Activated T-cell treated with anti-CD3 and anti-CD28 coated beads, Interleukin-2, amount 50 U/mL, for 4 hours (primary cell): ENCODE measurements at regions not wholly inside any gene's neighbourhood (a gene's known extent, or its start where the extent isn't known, plus 50 kb on each side); places are given as distances from the start of the nearest gene placed in this dataset.

Experiments
- ATAC-seq, 2 donors: fragments of 200-7000 bp; cut with Tn5 transposase; one replicate each; pipeline ENCODE4 v1.10.0; 2021
- DNase-seq: peaks from one replicate; pipeline ENCODE4 v3.0.0-alpha.2; 2020
- H3K27me3 Mint-ChIP-seq: one replicate; pipeline ENCODE4 v1.8.0; 2021; ENCODE audit warnings: low read depth, mixed read lengths
- H3K36me3 Mint-ChIP-seq: one replicate; pipeline ENCODE4 v1.8.0; 2022; ENCODE audit warnings: mixed read lengths; ENCODE audit not compliant: insufficient read depth
- H3K4me1 Mint-ChIP-seq: one replicate; pipeline ENCODE4 v1.8.0; 2021; ENCODE audit warnings: low read depth, mixed read lengths
- H3K4me3 Mint-ChIP-seq: one replicate; pipeline ENCODE4 v1.8.0; 2021; ENCODE audit warnings: mild to moderate bottlenecking, moderate library complexity, mixed read lengths
- H3K9me3 Mint-ChIP-seq: one replicate; pipeline ENCODE4 v1.8.0; 2021; ENCODE audit warnings: mixed read lengths

- no peaks in the 10 kb centered on the region for H3K36me3 Mint-ChIP-seq
- no peaks in the 10 kb centered on the region for H3K27me3 Mint-ChIP-seq
- DNase-seq (no peak), ATAC-seq (no peak)
- H3K4me3 Mint-ChIP-seq, result no peak overlapping the region
- no peaks in the 10 kb centered on the region for H3K4me1 Mint-ChIP-seq
- peaks cover 8% of the 10 kb centered on the region for H3K9me3 Mint-ChIP-seq
Observed at GRCh38 chr6:23395381-23395780, 730.6 kb upstream of the NRSN1 start.

- Mint-ChIP-seq H3K9me3 (peaks cover 4% of the 10 kb centered on the region), H3K36me3 (no peaks in the 10 kb centered on the region), H3K4me3 (no peak overlapping the region), H3K27me3 (no peaks in the 10 kb centered on the region), H3K4me1 (no peaks in the 10 kb centered on the region)
- DNase-seq (no peak), ATAC-seq (no peak)
Observed at GRCh38 chr6:23396949-23397348, 729.1 kb upstream of the NRSN1 start.

GRCh38 chr6:23403460-23403859 lies 722.6 kb upstream of the NRSN1 start:
- no peaks in the 10 kb centered on the region for H3K36me3 Mint-ChIP-seq
- no peaks in the 10 kb centered on the region for H3K27me3 Mint-ChIP-seq
- ATAC-seq (no peak), DNase-seq (no peak)
- H3K4me3 Mint-ChIP-seq, result no peak overlapping the region
- no peaks in the 10 kb centered on the region for H3K4me1 Mint-ChIP-seq
- peaks cover 2% of the 10 kb centered on the region for H3K9me3 Mint-ChIP-seq

- no peaks in the 10 kb centered on the region for H3K27me3 Mint-ChIP-seq
- no peak overlapping the region for H3K4me3 Mint-ChIP-seq
- no peaks in the 10 kb centered on the region for H3K36me3 Mint-ChIP-seq
- DNase-seq (no peak), ATAC-seq (no peak)
- H3K4me1 Mint-ChIP-seq, result no peaks in the 10 kb centered on the region
- peaks cover 4% of the 10 kb centered on the region for H3K9me3 Mint-ChIP-seq
Observed at GRCh38 chr6:23409531-23409930, 716.5 kb upstream of the NRSN1 start.

GRCh38 chr6:23410439-23410838 lies 715.6 kb upstream of the NRSN1 start:
- no peak overlapping the region for H3K4me3 Mint-ChIP-seq
- H3K36me3 Mint-ChIP-seq, result no peaks in the 10 kb centered on the region
- H3K27me3 Mint-ChIP-seq, result no peaks in the 10 kb centered on the region
- DNase-seq, result no peak
- no peak for ATAC-seq
- H3K9me3 Mint-ChIP-seq, result peaks cover 3% of the 10 kb centered on the region
- H3K4me1 Mint-ChIP-seq, result no peaks in the 10 kb centered on the region

- H3K27me3 Mint-ChIP-seq, result no peaks in the 10 kb centered on the region
- DNase-seq, result no peak
- ATAC-seq, result no peak
- H3K9me3 Mint-ChIP-seq, result peaks cover 3% of the 10 kb centered on the region
- no peaks in the 10 kb centered on the region for H3K4me1 Mint-ChIP-seq
- no peak overlapping the region for H3K4me3 Mint-ChIP-seq
- H3K36me3 Mint-ChIP-seq, result no peaks in the 10 kb centered on the region
Observed at GRCh38 chr6:23412770-23413169, 713.2 kb upstream of the NRSN1 start.

- DNase-seq (no peak), ATAC-seq (no peak)
- no peaks in the 10 kb centered on the region for H3K36me3 Mint-ChIP-seq
- H3K27me3 Mint-ChIP-seq, result no peaks in the 10 kb centered on the region
- H3K4me3 Mint-ChIP-seq, result no peak overlapping the region
- H3K4me1 Mint-ChIP-seq, result no peaks in the 10 kb centered on the region
- H3K9me3 Mint-ChIP-seq, result peaks cover 3% of the 10 kb centered on the region
Observed at GRCh38 chr6:23413327-23414050, 712.5 kb upstream of the NRSN1 start.

GRCh38 chr6:23414051-23414445 lies 712.0 kb upstream of the NRSN1 start:
- Mint-ChIP-seq H3K9me3 (peaks cover 3% of the 10 kb centered on the region), H3K4me3 (no peak overlapping the region), H3K36me3 (no peaks in the 10 kb centered on the region), H3K4me1 (no peaks in the 10 kb centered on the region), H3K27me3 (no peaks in the 10 kb centered on the region)
- ATAC-seq, result no peak
- no peak for DNase-seq

GRCh38 chr6:23414922-23415321 lies 711.1 kb upstream of the NRSN1 start:
- Mint-ChIP-seq H3K9me3 (peaks cover 3% of the 10 kb centered on the region), H3K27me3 (no peaks in the 10 kb centered on the region), H3K4me3 (no peak overlapping the region), H3K36me3 (no peaks in the 10 kb centered on the region), H3K4me1 (no peaks in the 10 kb centered on the region)
- DNase-seq, result no peak
- no peak for ATAC-seq

GRCh38 chr6:23415819-23416427 lies 710.1 kb upstream of the NRSN1 start:
- no peak for DNase-seq
- no peaks in the 10 kb centered on the region for H3K36me3 Mint-ChIP-seq
- H3K4me3 Mint-ChIP-seq, result no peak overlapping the region
- H3K9me3 Mint-ChIP-seq, result no peaks in the 10 kb centered on the region
- H3K4me1 Mint-ChIP-seq, result no peaks in the 10 kb centered on the region
- H3K27me3 Mint-ChIP-seq, result no peaks in the 10 kb centered on the region
- ATAC-seq, result no peak

GRCh38 chr6:23417133-23417532 lies 708.9 kb upstream of the NRSN1 start:
- Mint-ChIP-seq H3K4me3 (no peak overlapping the region), H3K4me1 (no peaks in the 10 kb centered on the region), H3K36me3 (no peaks in the 10 kb centered on the region), H3K27me3 (no peaks in the 10 kb centered on the region), H3K9me3 (no peaks in the 10 kb centered on the region)
- no peak for ATAC-seq
- no peak for DNase-seq

- no peaks in the 10 kb centered on the region for H3K4me1 Mint-ChIP-seq
- no peak for DNase-seq
- H3K4me3 Mint-ChIP-seq, result no peak overlapping the region
- H3K27me3 Mint-ChIP-seq, result no peaks in the 10 kb centered on the region
- ATAC-seq, result no peak
- no peaks in the 10 kb centered on the region for H3K36me3 Mint-ChIP-seq
- no peaks in the 10 kb centered on the region for H3K9me3 Mint-ChIP-seq
Observed at GRCh38 chr6:23418095-23418494, 707.9 kb upstream of the NRSN1 start.

GRCh38 chr6:23419046-23419445 lies 707.0 kb upstream of the NRSN1 start:
- no peak for DNase-seq
- H3K9me3 Mint-ChIP-seq, result no peaks in the 10 kb centered on the region
- no peak overlapping the region for H3K4me3 Mint-ChIP-seq
- no peak for ATAC-seq
- no peaks in the 10 kb centered on the region for H3K4me1 Mint-ChIP-seq
- H3K27me3 Mint-ChIP-seq, result no peaks in the 10 kb centered on the region
- H3K36me3 Mint-ChIP-seq, result no peaks in the 10 kb centered on the region

GRCh38 chr6:23420659-23421350 lies 705.2 kb upstream of the NRSN1 start:
- no peaks in the 10 kb centered on the region for H3K27me3 Mint-ChIP-seq
- H3K9me3 Mint-ChIP-seq, result peaks cover 3% of the 10 kb centered on the region
- H3K4me3 Mint-ChIP-seq, result no peak overlapping the region
- DNase-seq (no peak), ATAC-seq (no peak)
- no peaks in the 10 kb centered on the region for H3K4me1 Mint-ChIP-seq
- no peaks in the 10 kb centered on the region for H3K36me3 Mint-ChIP-seq

GRCh38 chr6:23424584-23424983 lies 701.4 kb upstream of the NRSN1 start:
- H3K4me1 Mint-ChIP-seq, result no peaks in the 10 kb centered on the region
- ATAC-seq (no peak), DNase-seq (no peak)
- no peak overlapping the region for H3K4me3 Mint-ChIP-seq
- H3K36me3 Mint-ChIP-seq, result no peaks in the 10 kb centered on the region
- H3K9me3 Mint-ChIP-seq, result peaks cover 6% of the 10 kb centered on the region
- no peaks in the 10 kb centered on the region for H3K27me3 Mint-ChIP-seq
